ENCODE measurements at regions not wholly inside any gene's neighbourhood (a gene's known extent, or its start where the extent isn't known, plus 50 kb on each side); places are given as distances from the start of the nearest gene placed in this dataset.

DNA sequence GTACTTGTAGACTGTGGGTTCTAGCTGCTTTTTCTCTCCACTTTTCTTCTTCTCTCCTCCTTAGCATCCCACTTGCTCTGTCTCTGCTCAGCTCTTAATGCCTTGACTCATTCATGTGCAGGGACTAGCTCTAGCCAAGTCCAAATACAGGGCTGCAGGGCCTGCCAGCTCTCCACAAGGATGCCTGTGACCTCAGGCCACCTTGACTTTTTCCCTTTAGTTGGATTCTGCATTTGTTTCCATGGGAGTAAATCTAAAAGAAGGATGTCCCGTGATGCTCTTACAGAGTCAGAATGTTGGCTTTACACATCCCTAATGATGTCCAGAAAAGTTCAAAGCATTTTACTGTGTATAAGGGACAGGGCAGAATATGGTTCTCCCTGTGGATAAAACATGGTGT, 101.8 kb upstream of the PREP start:
- no peak for DNase-seq

- DNase-seq, result no peak
Measured at GRCh38 chr6:105503641-105504040, 100.8 kb upstream of the PREP start.

GRCh38 chr6:105501826-105502344, 99.0 kb upstream of the PREP start:
- DNase-seq, result no peak

DNA sequence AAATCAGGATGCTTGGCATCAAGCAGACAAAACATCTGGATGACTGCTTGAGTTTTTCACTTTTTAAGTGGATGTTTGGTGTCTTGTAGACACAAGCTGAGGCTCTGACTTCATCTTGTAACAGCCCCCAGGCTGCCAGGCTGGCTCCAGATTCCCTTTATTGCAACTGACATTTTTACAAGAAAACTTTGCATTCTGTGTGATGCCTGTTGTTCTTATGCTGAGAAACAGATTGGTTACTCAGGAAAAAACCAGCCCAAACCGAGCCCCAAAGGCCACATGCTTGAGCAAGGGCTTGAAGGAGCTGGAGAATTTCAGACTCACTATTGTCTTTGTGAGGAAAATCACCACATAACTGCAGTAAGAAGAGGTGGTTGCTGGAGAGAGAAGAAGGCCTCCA, 98.4 kb upstream of the PREP start:
- no peak for DNase-seq

- no peak for DNase-seq
Measured at GRCh38 chr6:105500693-105501092, 97.8 kb upstream of the PREP start.

GRCh38 chr6:105499931-105500330, 97.0 kb upstream of the PREP start:
- DNase-seq, result no peak

GRCh38 chr6:105499136-105499870, 96.4 kb upstream of the PREP start:
- no peak for DNase-seq

DNA sequence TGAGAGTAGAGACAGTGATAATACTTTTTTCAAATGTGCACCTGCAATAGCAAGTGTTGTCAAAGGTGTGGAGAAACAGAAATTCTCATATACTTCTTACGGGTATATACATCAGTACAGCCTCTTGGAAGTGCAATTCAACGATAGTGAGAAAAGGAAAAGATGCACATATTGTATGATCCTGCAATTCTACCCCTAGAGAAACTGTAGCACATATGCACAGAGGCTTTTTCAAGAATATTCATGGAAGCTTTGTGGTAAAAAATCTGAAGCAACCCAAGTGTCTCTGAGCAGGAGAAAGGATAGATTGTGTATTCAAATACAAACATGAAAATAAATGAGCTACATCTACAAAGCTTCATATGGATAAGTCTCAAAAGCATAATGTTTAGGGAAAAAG, 94.7 kb upstream of the PREP start:
- no peak for DNase-seq

DNA sequence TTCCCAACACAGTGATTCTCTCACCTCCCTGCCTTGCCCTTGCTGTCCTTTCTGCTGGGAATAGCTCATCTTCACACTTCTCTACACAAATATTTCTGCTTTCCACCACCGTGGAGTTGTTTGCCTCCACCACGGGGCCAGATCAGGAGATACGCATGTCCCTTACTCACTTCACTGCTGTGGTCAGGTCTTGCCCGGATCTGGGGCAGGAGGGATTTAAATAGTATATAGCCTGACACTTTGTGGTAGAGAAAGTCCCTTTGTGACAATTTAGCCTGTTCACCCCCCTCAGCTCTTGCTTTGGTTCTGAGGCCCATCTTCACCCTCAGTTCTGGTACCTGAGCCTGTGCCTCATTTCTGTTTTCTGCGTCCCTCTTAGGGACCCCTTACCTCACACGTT, 92.6 kb upstream of the PREP start:
- DNase-seq, result no peak

DNA sequence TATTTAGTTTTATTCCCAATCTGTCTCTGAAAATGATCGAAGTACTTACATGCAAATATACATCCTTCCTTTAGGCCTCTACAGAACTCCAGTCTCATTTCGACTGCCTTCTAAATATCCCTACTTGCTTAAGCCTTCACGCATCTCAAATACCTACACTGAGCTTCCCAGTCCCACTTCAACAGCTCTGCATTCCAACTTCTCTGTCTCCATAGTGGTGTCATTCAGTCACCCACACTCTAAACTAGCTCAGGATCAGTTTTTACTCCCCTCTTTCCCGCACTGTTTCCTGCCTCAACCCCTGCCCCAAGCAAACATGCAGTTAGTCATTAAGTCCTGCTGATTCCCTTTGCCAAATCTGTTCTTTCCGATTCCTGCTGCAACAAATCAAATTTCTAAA, 91.8 kb upstream of the PREP start:
- no peak for DNase-seq

GRCh38 chr6:105493736-105494135, 90.9 kb upstream of the PREP start:
- no peak for DNase-seq

- DNase-seq, result no peak
Measured at GRCh38 chr6:105492706-105493673, 90.1 kb upstream of the PREP start.

DNA sequence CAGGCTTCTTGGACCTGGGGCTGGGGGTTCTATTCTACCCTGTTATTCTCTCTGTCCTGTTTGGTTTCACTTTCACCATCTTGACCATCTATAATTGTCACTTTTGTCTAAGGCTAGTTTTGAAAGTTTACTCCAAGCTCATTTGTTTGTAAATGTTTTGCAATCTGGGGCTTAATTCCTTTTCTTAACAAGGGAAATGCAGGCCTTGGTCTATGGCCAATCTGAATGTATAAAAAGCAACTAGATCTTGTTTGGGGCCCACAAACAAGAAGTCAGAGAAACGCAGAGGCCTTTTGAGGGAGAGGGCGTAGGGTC, 86.3 kb upstream of the PREP start:
- no peak for DNase-seq

GRCh38 chr6:105488516-105489215, 85.8 kb upstream of the PREP start:
- no peak for DNase-seq

DNA sequence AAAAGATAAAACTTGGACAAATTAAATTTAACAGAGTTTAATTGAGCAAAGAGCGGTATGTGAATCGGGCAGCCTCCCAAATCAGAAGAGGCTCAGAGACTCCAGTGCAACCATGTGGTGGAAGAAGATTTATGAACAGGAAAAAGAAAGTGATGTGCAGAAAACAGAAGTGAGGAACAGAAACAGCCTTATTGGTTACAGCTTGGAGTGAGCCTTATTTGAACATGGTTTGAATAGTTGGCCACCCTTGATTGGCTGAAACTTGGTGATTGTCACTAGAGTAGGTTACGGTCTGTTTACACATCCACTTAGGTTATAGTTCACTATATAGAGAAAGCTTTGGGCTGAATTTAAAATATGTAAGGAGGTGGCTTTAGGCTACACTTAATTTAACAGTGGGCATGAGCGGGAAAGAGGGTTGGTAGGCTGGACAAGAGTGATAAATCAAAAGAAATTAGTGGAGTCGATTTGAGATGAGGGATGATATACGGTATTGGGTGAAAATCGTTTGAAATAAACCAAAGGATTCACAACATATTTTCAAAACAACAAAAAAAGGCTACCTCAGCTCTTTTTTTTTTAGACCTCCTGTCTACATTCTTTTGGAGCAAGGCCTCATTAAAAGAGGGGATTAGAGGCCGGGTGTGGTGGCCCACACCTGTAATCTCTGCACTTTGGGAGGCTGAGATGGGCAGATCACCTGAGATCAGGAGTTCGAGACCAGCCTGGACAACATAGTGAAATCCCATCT, 84.3 kb upstream of the PREP start:
- no peak for DNase-seq

GRCh38 chr6:105485456-105485855, 82.6 kb upstream of the PREP start:
- DNase-seq, result no peak

DNA sequence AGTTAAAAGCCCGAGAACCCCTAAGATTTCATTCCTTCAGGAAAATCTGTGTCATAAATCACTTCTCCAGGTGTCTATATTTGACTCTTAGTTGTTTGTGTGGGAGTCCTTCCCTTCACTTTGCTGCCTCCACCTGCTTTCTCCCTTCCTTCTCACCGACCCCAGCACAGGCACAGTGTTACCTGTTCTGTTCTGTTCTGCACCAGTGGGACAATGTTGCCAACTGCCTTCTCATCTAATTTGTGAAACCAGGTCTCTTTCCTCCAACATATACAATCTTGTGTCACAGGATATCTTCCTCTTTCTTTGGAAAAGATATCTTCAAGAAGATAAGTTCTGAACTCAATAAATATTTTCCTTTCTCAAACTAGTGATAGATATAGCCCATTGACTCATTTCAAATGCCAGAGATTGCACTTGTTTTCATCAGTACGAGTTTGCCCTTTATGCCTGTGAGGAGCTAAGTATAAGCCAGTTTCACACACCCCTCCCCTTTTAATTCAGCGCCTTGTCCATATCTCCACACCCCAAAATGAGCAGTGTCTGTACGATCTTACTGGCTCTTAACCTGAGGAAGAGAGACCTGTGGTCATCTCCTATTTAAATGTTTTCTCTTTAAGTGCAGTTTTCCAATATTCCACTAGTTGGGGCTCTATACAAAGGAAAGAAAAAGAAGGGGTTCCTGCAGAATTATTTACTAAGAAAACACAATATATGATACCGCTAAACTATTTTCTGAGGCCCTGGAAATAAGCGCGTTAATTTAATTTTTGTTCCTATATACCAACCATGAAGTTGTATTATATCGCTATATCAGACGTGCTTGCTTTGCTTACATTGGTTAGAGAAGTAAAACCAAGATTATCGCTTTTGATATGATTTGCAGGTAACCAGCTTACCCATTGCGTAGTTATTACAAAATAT, 81.6 kb upstream of the PREP start:
- peak; percentile 67 for DNase-seq

DNA sequence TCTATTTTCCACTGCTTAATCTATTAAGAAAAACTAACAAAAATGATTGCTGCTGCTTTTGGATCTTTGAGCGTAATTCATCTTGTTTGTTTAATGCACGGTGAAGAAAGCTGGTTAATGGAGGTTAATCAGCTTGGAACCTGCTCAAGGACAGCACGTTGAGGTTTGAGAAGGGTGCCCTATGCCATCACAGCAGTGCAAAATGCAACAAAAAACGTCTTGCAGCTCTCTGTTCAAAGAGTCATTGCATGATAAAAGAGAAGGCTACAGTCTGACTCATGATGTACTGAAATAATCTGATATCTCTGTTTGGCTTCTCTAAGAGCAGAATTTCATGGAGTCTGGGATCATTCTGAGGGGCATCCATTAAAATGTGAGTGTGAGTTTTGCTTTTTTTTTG, 80.6 kb upstream of the PREP start:
- no peak for DNase-seq

GRCh38 chr6:105482921-105483320, 80.0 kb upstream of the PREP start:
- DNase-seq, result no peak

GRCh38 chr6:105482227-105482844, 79.5 kb upstream of the PREP start:
- DNase-seq, result peak; percentile 30

- DNase-seq, result no peak
Measured at GRCh38 chr6:105476978-105477377, 74.1 kb upstream of the PREP start.
